NOMO-1 treated with dmso at 0.1 percent for 144 hours (cell line): ENCODE measurements at regions not wholly inside any gene's neighbourhood (a gene's known extent, or its start where the extent isn't known, plus 50 kb on each side); places are given as distances from the start of the nearest gene placed in this dataset.

ENCODE experiments used
- DNase-seq: peaks from one replicate; lab custom pipeline; 2025; ENCODE audit not compliant: unreplicated experiment; lab: John Stamatoyannopoulos, UW

DNA sequence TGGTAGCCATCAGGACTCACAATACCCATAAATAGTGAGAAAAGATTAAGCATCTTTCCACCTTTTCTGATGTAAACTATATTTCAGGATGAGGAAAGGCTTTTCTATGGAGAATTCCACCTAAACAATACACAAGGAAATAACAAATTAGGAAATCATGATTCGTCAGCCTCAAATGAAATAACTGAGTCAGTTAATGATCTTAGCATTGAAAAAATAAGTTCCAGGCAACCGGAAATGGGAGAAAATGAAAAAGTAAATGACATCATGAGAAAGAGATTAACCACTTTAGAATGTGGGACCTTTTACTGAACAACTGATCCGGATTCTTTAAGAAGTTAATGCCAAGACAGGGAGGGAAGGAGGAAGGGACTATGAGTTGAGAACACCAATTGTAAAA is 742.3 kb downstream of the TNS3 start:
- no peak for DNase-seq

GRCh38 chr7:46838463-46838862 is 743.4 kb downstream of the TNS3 start:
- no peak for DNase-seq

- DNase-seq: no peak
These were observed 746.4 kb downstream of the TNS3 start for GRCh38 chr7:46835556-46835955.

- no peak for DNase-seq
These were observed 747.0 kb downstream of the TNS3 start for GRCh38 chr7:46834921-46835320.

- DNase-seq: no peak
These were observed 748.7 kb downstream of the TNS3 start for GRCh38 chr7:46833197-46833596.

DNA sequence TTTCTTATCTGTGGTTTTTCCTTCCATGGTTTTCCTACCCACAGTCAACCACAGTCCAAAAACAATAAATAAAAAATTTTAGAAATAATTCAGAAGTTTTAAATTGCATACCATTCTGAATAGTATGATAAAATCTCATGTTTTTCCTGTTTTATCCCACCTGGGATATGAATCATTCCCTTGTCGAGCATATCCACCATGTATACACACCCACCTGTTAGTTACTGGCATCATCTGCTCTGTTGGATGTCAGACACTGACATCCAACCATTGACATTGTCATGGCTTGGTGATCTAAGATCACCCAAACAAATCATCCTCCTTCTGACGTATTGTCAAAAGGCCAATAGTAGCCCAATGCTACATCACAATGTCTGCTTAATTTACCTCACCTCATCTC is 749.8 kb downstream of the TNS3 start:
- DNase-seq: no peak

DNA sequence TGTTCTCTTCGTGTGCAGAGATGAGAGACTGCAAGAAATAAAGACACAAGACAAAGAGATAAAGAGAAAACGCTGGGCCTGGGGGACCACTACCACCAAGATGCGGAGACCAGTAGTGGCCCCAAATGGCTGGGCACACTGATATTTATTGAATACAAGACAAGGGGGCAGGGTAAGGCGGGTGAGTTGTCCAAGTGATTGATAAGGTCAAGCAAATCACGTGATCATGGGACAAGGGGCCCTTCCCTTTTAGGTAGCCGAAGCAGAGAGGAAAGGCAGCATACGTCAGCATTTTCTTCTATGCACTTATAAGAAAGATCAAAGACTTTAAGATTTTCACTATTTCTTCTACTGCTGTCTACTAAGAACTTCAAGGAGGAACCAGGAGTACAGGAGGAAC is 762.1 kb downstream of the TNS3 start:
- DNase-seq: no peak

GRCh38 chr7:46814516-46815250 is 767.2 kb downstream of the TNS3 start:
- DNase-seq: peak; percentile 56

DNA sequence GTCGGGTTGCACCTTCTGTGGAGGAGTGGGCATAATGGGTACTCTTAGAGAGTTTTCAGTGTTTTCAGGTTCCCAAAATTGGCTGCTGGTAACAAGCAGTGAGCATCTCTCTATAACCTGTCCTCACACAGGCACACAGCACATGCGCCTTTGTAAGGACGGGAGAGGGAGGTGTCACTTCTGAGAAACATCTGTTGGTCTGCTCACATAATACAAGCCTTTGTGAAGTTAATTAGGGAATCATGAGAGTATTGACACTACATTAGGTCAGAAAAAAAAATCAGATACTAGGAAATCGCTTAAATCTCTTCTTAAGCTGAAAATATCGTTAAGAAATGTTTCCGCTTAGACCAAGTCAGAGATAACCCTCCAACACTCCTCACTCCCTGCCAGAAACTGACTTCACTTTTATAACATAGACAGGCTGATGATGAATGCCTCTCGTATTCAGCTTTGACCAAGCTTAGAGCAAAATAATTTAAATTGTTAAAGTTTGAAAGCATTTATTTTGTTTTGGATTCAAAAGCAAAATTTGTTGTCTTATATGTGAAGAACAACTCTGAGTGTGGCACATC is 769.7 kb downstream of the TNS3 start:
- no peak for DNase-seq

DNA sequence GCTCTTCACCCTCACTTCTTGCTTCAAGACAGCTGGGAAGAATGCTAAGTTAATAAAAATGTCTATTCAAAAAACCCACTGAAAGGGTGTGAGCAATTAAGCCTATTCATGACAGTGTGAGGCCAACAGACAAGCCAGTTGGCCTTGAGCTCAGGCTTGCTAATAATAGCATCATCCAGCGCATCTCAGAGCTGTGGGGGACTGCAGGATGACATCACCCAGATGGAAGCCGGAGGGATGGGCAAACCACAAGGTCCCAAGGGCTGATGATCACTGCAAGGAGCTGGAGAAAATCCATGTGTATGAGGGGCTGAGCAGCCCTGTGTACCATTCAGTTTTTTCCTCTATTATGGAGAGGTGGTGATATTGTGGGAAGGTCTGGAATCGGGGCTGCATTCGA is 770.4 kb downstream of the TNS3 start:
- DNase-seq: no peak

GRCh38 chr7:46810986-46811385 is 770.9 kb downstream of the TNS3 start:
- DNase-seq: no peak

DNA sequence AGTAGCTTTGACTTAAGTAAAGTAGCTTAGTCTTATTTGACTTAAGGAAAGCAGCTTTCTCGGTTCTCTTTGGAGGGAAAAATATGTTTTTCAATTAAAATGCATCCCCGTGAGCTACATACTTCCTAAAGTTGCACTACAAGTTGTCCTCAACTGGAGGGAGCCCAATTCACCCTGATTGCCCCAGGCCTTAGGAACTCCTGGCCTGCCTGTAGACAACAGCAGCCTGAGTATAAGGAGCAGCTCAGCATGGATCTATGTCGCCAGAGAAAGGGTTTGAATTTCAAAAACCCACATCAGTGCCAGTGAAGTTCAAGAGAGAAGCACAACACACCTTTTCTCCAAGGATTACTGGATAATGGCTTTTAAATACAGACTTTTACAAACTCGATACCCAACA is 772.0 kb downstream of the TNS3 start:
- no peak for DNase-seq

- no peak for DNase-seq
These were observed 775.1 kb downstream of the TNS3 start for GRCh38 chr7:46806856-46807255.

DNA sequence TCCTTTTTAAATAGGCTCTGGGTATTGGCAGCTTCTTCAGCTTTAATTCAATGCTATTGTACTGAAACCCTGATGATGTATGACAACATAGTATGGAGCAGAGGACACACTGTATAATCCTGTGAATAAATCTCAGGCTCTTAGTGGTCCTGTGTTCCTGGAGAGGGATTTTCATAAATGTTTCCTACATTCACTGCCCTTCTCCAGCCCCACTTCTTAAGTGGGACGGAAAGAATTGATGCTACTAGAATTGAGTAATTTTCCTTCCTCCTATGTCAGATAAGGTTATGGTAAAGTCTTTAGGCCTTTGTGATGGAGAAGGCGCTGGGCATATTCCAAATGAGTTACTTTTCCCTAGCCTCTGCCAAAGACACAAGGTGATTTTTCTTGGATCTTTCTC is 779.4 kb downstream of the TNS3 start:
- DNase-seq: no peak

GRCh38 chr7:46791188-46791587 is 790.7 kb downstream of the TNS3 start:
- DNase-seq: no peak

DNA sequence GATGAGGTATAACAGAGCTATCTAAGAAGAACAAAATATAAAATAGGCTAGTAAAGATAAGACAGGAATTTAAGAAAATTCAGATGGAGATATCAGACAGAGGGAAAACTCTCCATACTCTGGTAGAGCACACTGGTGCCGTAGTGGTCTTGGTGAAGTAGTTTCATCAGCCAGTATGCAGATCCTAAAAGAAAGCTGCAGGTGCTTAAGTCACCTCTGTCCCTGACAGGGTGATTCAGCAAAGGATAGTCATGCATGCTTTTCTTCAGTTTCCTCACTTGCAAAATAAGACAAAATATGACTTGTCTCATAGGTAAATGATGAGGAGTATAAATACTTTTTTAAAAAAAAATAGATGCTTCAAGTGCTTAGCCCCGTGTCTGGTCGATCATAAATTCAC is 794.9 kb downstream of the TNS3 start:
- no peak for DNase-seq

DNA sequence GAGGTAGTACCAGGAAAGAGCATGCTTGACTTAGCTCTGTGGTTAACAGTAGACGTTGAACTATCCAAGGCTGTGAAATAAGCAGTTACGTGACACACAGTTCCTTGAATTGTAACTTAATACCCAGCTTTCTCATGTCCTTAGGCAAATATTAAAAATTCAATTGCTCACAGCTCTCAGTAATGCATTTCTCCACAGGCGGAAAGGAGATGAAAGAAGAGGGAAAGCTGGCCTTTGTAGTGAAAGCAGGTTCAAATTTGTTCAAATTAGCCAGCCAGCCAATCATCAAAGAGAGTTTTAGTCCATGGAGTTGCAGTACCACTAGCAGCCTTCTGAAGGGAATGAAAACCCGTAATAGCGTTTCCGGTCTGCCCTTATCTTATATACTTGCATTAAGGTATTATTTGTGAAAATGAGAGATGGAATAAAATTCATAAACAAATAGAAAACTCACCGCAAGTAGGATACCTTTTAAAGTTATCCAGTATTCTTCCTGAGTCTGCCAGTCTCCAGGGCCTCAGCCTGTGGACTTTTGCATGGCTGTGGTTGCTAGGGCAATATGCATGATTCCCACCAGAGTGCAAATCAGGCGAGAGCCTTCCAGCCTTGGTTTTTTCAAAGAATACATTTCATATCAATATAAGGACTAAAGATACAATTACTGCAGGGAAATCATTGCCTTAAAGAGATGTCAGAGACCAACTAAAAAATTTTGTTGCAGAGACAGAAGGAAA is 795.5 kb downstream of the TNS3 start:
- no peak for DNase-seq

DNA sequence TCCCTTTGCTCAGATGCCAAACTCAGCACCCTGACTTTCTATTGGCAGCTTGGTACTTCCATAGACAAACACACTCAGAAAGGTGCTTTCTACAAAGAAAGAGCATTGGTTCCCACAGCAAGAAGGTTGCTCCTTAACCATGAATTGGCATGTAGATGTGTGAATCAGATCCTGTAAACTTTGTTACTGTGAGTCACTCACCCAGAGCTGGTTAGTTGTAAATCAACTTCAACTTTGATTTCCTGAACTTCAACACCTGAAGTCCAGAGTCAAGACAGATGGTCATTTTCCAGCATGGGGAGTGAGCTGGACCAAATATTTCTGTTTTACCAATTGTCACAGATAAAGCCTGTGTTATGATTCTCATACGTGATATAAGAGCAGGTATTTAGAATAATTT is 797.2 kb downstream of the TNS3 start:
- DNase-seq: no peak

DNA sequence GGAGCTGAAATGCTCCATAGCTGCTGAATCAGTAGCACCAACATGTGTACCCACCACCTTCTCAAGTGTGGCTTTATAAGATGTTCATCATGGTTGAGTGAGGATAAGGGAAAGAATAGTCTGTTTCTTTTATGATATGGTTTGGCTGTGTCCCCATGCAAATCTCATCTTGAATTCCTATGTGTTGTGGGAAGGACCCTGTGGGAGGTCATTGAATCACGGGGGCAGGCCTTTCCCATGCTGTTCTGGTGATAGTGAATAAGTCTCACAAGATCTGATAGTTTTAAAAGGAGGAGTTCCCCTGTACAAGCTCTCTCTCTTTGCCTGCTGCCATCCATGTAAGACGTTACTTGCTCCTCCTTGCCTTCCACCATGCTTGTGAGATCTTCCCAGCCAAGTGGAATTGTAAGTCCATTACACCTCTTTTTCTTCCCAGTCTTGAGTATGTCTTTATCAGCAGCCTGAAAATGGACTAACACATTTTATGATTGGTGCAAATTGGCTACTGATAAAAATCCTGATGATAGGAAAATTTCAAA is 799.9 kb downstream of the TNS3 start:
- DNase-seq: no peak

GRCh38 chr7:46776790-46777189 is 805.1 kb downstream of the TNS3 start:
- DNase-seq: no peak

DNA sequence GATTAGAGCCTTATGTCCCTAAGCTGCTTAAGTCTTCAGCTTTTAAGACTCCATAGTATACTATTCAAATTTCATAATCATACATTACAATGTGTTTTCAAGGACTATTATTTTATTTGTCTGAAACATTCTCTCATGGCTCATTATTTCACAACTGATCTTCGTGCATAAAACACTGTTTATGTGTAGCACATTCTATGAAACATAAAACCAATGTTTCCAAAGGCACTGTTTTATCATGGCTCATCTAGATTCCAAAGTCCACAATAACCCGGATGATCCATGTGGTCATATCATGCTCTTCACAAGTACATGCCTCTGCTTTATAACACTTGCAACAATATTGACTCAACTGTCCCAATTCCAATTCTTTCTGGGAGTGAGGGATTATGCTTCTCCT is 806.1 kb downstream of the TNS3 start:
- no peak for DNase-seq

GRCh38 chr7:46775020-46775419 is 806.9 kb downstream of the TNS3 start:
- DNase-seq: no peak
